GM21526 (cell line): ENCODE measurements at regions not wholly inside any gene's neighbourhood (a gene's known extent, or its start where the extent isn't known, plus 50 kb on each side); places are given as distances from the start of the nearest gene placed in this dataset.

ENCODE experiments used
- ATAC-seq: cut with Tn5 transposase; IDR thresholded peaks from one replicate; pipeline ENCODE4 v1.9.1; 2021; ENCODE audit warnings: moderate library complexity; ENCODE audit not compliant: unreplicated experiment, low FRiP score

GRCh38 chr1:184267747-184268146 lies 119.1 kb upstream of the C1orf21 start:
- ATAC-seq, result no peak

GRCh38 chr1:184270556-184270955 lies 116.3 kb upstream of the C1orf21 start:
- no peak for ATAC-seq

- ATAC-seq, result no peak
Observed at GRCh38 chr1:184272175-184272866, 114.5 kb upstream of the C1orf21 start.

GRCh38 chr1:184276416-184276815 lies 110.4 kb upstream of the C1orf21 start:
- ATAC-seq, result no peak

- no peak for ATAC-seq
Observed at GRCh38 chr1:184279911-184280458, 106.8 kb upstream of the C1orf21 start.

- no peak for ATAC-seq
Observed at GRCh38 chr1:184283999-184284398, 102.8 kb upstream of the C1orf21 start.

- ATAC-seq, result no peak
Observed at GRCh38 chr1:184284900-184285299, 101.9 kb upstream of the C1orf21 start.

GRCh38 chr1:184285401-184286087 lies 101.3 kb upstream of the C1orf21 start:
- no peak for ATAC-seq

GRCh38 chr1:184287001-184287400 lies 99.8 kb upstream of the C1orf21 start:
- ATAC-seq, result no peak

- ATAC-seq, result no peak
Observed at GRCh38 chr1:184289825-184290550, 96.8 kb upstream of the C1orf21 start.

GRCh38 chr1:184291701-184292100 lies 95.1 kb upstream of the C1orf21 start:
- ATAC-seq, result no peak

- no peak for ATAC-seq
Observed at GRCh38 chr1:184292101-184292500, 94.7 kb upstream of the C1orf21 start.

GRCh38 chr1:184294101-184294500 lies 92.7 kb upstream of the C1orf21 start:
- no peak for ATAC-seq

- no peak for ATAC-seq
Observed at GRCh38 chr1:184296466-184297243, 90.2 kb upstream of the C1orf21 start.

GRCh38 chr1:184297244-184297750 lies 89.5 kb upstream of the C1orf21 start:
- ATAC-seq, result no peak

- ATAC-seq, result no peak
Observed at GRCh38 chr1:184298440-184299405, 88.1 kb upstream of the C1orf21 start.

GRCh38 chr1:184299406-184299790 lies 87.4 kb upstream of the C1orf21 start:
- no peak for ATAC-seq

GRCh38 chr1:184299796-184300195 lies 87.0 kb upstream of the C1orf21 start:
- no peak for ATAC-seq

GRCh38 chr1:184300446-184300845 lies 86.4 kb upstream of the C1orf21 start:
- no peak for ATAC-seq
